ENCODE measurements at regions not wholly inside any gene's neighbourhood (a gene's known extent, or its start where the extent isn't known, plus 50 kb on each side); places are given as distances from the start of the nearest gene placed in this dataset.

DNA sequence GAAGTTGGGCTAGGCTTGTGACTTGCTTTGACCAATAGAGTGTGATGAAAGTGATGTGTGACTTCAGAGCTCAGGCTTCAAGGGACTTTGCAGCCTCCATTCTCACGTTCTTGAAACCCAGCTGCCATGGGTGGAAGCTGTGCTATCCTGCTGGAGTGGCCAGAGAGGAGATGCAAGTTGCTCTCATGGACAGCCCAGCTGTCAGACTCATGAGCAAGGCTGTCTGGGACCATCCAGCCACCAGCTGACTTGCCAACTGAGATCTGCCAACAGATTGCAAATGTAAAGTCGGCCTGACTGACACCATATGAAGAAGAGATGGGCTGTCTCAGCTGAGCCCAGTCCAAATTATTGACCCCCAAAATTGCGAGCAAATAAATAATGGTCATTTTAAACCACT is 226.4 kb upstream of the CXCR4 start:
- H3K79me2 ChIP-seq (ENCODE audit: insufficient read depth) = no peaks in the 10 kb centered on the region
- H4K20me1 ChIP-seq (ENCODE audit: insufficient read depth) = no peaks in the 10 kb centered on the region
- H3K4me1 ChIP-seq (ENCODE audit: control insufficient read depth in 1 of 2, insufficient read depth in 2 of 2, low read depth in 1 of 2, low read length in 1 of 2) = no peaks in the 10 kb centered on the region
- ChIA-PET POLR2A (no interaction called here), CTCF (interaction anchor here (1.0 kb wide), 1 partner anchor 10 kb away, joined by 3 read pairs; no protein-coding TSS in a partner anchor)
- no peak overlapping the region for H3K9ac ChIP-seq
- no peaks in the 10 kb centered on the region for H3K9me2 ChIP-seq
- DNase-seq = no peak
- no peaks in the 10 kb centered on the region for H3K9me3 ChIP-seq
- H3K4me3 ChIP-seq (ENCODE audit: low read depth in 2 of 2, low read length in 1 of 2) = no peak overlapping the region
- whole genome bisulfite sequencing (ENCODE audit: low lambda C conversion rate) = 31% methylated on average over 1 of the region's 3 CpGs
- no peaks in the 10 kb centered on the region for H3K27me3 ChIP-seq (ENCODE audit: insufficient read depth)
- TF ChIP-seq MXI1 (IDR thresholded peaks at IDR 0.05; ENCODE audit: low read depth, low read length) (no peak), FOXJ3 (CRISPR knock-in tag; IDR thresholded peaks at IDR 0.05) (no peak)
- TF ChIP-seq, protein P1, sequence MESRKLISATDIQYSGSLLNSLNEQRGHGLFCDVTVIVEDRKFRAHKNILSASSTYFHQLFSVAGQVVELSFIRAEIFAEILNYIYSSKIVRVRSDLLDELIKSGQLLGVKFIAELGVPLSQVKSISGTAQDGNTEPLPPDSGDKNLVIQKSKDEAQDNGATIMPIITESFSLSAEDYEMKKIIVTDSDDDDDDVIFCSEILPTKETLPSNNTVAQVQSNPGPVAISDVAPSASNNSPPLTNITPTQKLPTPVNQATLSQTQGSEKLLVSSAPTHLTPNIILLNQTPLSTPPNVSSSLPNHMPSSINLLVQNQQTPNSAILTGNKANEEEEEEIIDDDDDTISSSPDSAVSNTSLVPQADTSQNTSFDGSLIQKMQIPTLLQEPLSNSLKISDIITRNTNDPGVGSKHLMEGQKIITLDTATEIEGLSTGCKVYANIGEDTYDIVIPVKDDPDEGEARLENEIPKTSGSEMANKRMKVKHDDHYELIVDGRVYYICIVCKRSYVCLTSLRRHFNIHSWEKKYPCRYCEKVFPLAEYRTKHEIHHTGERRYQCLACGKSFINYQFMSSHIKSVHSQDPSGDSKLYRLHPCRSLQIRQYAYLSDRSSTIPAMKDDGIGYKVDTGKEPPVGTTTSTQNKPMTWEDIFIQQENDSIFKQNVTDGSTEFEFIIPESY (IDR thresholded peaks at IDR 0.05; ENCODE audit: borderline replicate concordance, low read depth) = no peak
- H3K36me3 ChIP-seq (replicated peaks in 1 of 2; ENCODE audit: control insufficient read depth in 1 of 2, insufficient read depth in 2 of 2, low read length in 1 of 2) = no peaks in the 10 kb centered on the region
- H2AFZ ChIP-seq (ENCODE audit: low read depth) = no peak overlapping the region
- no peak overlapping the region for H3K4me2 ChIP-seq
- no peaks in the 10 kb centered on the region for H3F3A ChIP-seq (replicated peaks; ENCODE audit: insufficient read depth)
- H3K27ac ChIP-seq (ENCODE audit: low read depth in 2 of 2, low read length in 1 of 2) = no peak overlapping the region

DNA sequence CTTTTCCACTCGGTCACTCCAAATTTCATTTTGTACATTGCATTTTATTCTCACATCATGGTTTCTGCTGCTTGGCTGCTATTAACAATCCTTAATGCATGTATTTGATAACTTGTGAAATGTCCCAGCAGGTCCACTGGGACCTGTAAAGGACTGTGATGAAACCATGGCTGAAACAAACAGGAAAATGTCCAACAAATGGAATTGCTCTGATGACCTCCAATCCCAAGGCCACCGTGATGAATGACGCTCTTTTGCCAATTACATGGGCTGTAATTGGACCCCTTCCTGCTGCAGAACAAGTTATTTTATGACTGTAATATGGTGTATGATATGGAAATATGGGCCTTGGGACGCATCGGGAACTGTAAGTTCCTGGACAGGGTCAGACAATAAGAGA is 224.2 kb upstream of the CXCR4 start:
- 56% methylated on average over 5 of the region's 5 CpGs for WGBS (ENCODE audit: low lambda C conversion rate)
- CTCF ChIA-PET = no interaction called here

More for the DNA sequence above, 224.2 kb upstream of the CXCR4 start:
- H2AFZ ChIP-seq (ENCODE audit: low read depth) = no peak overlapping the region
- no peak overlapping the region for H3K4me3 ChIP-seq (ENCODE audit: low read depth in 2 of 2, low read length in 1 of 2)
- H3F3A ChIP-seq (replicated peaks; ENCODE audit: insufficient read depth) = no peaks in the 10 kb centered on the region
- no peak overlapping the region for H3K4me2 ChIP-seq
- TF ChIP-seq, protein P2, sequence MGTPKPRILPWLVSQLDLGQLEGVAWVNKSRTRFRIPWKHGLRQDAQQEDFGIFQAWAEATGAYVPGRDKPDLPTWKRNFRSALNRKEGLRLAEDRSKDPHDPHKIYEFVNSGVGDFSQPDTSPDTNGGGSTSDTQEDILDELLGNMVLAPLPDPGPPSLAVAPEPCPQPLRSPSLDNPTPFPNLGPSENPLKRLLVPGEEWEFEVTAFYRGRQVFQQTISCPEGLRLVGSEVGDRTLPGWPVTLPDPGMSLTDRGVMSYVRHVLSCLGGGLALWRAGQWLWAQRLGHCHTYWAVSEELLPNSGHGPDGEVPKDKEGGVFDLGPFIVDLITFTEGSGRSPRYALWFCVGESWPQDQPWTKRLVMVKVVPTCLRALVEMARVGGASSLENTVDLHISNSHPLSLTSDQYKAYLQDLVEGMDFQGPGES (IDR thresholded peaks at IDR 0.05; ENCODE audit: low read depth, low read length) = no peak
- TF ChIP-seq RCOR1 (IDR thresholded peaks at IDR 0.05; ENCODE audit: low read length) (no peak), EZH2phosphoT487 (IDR thresholded peaks at IDR 0.05; ENCODE audit: borderline replicate concordance, low read depth) (no peak), RXRA (IDR thresholded peaks at IDR 0.05; ENCODE audit: borderline replicate concordance, low read depth) (no peak), GATA2 (CRISPR knock-in tag; IDR thresholded peaks at IDR 0.05) (no peak), TAF1 (IDR thresholded peaks at IDR 0.05; ENCODE audit: borderline replicate concordance, low read depth, low read length) (no peak), YY1 (IDR thresholded peaks at IDR 0.05; ENCODE audit: low read depth) (no peak), NFIC (IDR thresholded peaks at IDR 0.05; ENCODE audit: borderline replicate concordance) (no peak), TCF12 (IDR thresholded peaks at IDR 0.05) (no peak), SIN3A (IDR thresholded peaks at IDR 0.05; ENCODE audit: borderline replicate concordance, low read depth, low read length) (no peak), JUND (IDR thresholded peaks at IDR 0.05) (no peak), MEF2A (IDR thresholded peaks at IDR 0.05; ENCODE audit: borderline replicate concordance, low read depth) (no peak), ELF1 (IDR thresholded peaks at IDR 0.05) (no peak), GABPA (IDR thresholded peaks at IDR 0.05; ENCODE audit: low read depth) (no peak)
- TF ChIP-seq, protein P1 (IDR thresholded peaks at IDR 0.05; ENCODE audit: borderline replicate concordance, low read depth) = no peak
- TF ChIP-seq, protein P3, sequence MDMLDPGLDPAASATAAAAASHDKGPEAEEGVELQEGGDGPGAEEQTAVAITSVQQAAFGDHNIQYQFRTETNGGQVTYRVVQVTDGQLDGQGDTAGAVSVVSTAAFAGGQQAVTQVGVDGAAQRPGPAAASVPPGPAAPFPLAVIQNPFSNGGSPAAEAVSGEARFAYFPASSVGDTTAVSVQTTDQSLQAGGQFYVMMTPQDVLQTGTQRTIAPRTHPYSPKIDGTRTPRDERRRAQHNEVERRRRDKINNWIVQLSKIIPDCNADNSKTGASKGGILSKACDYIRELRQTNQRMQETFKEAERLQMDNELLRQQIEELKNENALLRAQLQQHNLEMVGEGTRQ (IDR thresholded peaks at IDR 0.05; ENCODE audit: borderline replicate concordance, low read depth, low read length) = no peak
- TF ChIP-seq, protein P4, sequence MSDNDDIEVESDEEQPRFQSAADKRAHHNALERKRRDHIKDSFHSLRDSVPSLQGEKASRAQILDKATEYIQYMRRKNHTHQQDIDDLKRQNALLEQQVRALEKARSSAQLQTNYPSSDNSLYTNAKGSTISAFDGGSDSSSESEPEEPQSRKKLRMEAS (IDR thresholded peaks at IDR 0.05; ENCODE audit: low read depth) = no peak
- TF ChIP-seq, protein P5, sequence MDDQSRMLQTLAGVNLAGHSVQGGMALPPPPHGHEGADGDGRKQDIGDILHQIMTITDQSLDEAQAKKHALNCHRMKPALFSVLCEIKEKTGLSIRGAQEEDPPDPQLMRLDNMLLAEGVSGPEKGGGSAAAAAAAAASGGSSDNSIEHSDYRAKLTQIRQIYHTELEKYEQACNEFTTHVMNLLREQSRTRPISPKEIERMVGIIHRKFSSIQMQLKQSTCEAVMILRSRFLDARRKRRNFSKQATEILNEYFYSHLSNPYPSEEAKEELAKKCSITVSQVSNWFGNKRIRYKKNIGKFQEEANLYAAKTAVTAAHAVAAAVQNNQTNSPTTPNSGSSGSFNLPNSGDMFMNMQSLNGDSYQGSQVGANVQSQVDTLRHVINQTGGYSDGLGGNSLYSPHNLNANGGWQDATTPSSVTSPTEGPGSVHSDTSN (IDR thresholded peaks at IDR 0.05) = no peak
- H4K20me1 ChIP-seq (ENCODE audit: insufficient read depth) = no peaks in the 10 kb centered on the region
- no peak for DNase-seq
- no peaks in the 10 kb centered on the region for H3K4me1 ChIP-seq (ENCODE audit: control insufficient read depth in 1 of 2, insufficient read depth in 2 of 2, low read depth in 1 of 2, low read length in 1 of 2)
- no peak overlapping the region for H3K9ac ChIP-seq
- H3K9me2 ChIP-seq = no peaks in the 10 kb centered on the region
- H3K27ac ChIP-seq (ENCODE audit: low read depth in 2 of 2, low read length in 1 of 2) = no peak overlapping the region
- no peaks in the 10 kb centered on the region for H3K79me2 ChIP-seq (ENCODE audit: insufficient read depth)
- POLR2A ChIA-PET = no interaction called here
- H3K27me3 ChIP-seq (ENCODE audit: insufficient read depth) = no peaks in the 10 kb centered on the region
- H3K36me3 ChIP-seq (replicated peaks in 1 of 2; ENCODE audit: control insufficient read depth in 1 of 2, insufficient read depth in 2 of 2, low read length in 1 of 2) = no peaks in the 10 kb centered on the region
- H3K9me3 ChIP-seq = no peaks in the 10 kb centered on the region
